Upper lobe of left lung (tissue), 6 donors: ENCODE measurements at regions not wholly inside any gene's neighbourhood (a gene's known extent, or its start where the extent isn't known, plus 50 kb on each side); places are given as distances from the start of the nearest gene placed in this dataset.

Experiments used
- ATAC-seq, 2 donors: fragments of 200-7000 bp; cut with Tn5 transposase; one replicate each; pipeline ENCODE4 v1.9.1; 2022; ENCODE audit warnings: mild to moderate bottlenecking in 2 of 2, moderate library complexity in 2 of 2; ENCODE audit not compliant: low FRiP score in 2 of 2
- DNase-seq, 2 donors: peaks; one replicate each; pipeline ENCODE4 v3.0.0-alpha.2; 2019 to 2020
- H3K27ac ChIP-seq, 4 donors: fragments of 200-600 bp; sonication (generic); one replicate each; pipeline ENCODE4 v1.5.1; 2016 to 2019
- H3K27me3 ChIP-seq, 4 donors: fragments of 200-600 bp; sonication (generic); one replicate each; pipeline ENCODE4 v1.5.1; 2017 to 2019
- H3K36me3 ChIP-seq, 4 donors: fragments of 200-600 bp; sonication (generic); one replicate each; pipeline ENCODE4 v1.5.1; 2016 to 2019
- H3K4me1 ChIP-seq, 4 donors: fragments of 200-600 bp; sonication (generic); one replicate each; pipeline ENCODE4 v1.5.1; 2018 to 2019
- H3K4me3 ChIP-seq, 4 donors: fragments of 200-600 bp; sonication (generic); one replicate each; pipeline ENCODE4 v1.5.1; 2017 to 2019; ENCODE audit warnings: mild to moderate bottlenecking in 2 of 4, moderate library complexity in 1 of 4
- H3K9me3 ChIP-seq, 4 donors: fragments of 200-600 bp; sonication (generic); one replicate each; pipeline ENCODE4 v1.5.1; 2018 to 2019
- CTCF ChIP-seq, 6 experiments: fragments of 450-650 bp in 4 of 6; fragments of 200-600 bp in 2 of 6; sonication (generic) in 2 of 6; IDR thresholded peaks; one replicate each; pipeline ENCODE4 v1.5.1; 2016 to 2019; ENCODE audit warnings: antibody characterized with exemption in 6 of 6
- EP300 ChIP-seq, 4 donors: sonication (generic); formaldehyde crosslinking; IDR thresholded peaks; one replicate each; pipeline ENCODE4 v1.5.1; 2017; ENCODE audit warnings: antibody characterized with exemption in 4 of 4, control low read depth in 2 of 4
- POLR2A ChIP-seq, 4 donors: fragments of 450-650 bp; IDR thresholded peaks; one replicate each; pipeline ENCODE4 v1.5.1; 2016 to 2017; ENCODE audit warnings: antibody characterized with exemption in 4 of 4, mild to moderate bottlenecking in 2 of 4
- POLR2AphosphoS5 ChIP-seq, 2 donors: sonication (generic); formaldehyde crosslinking; IDR thresholded peaks; one replicate each; pipeline ENCODE4 v1.5.1; 2017; ENCODE audit warnings: antibody characterized with exemption in 2 of 2
- WGBS, 2 donors: methylation state at CpG; one replicate each; pipeline ENCODE4 v1.1.5; 2017 to 2018; 5-methylcytosine and 5-hydroxymethylcytosine counted together
- donor health status: DM: no; HTN: no; CAD: no; lungs with moderate emphysema.
- donor health status: DM: no; HTN: yes; CAD: no; lungs with severe emphysema.

GRCh38 chr1:118504867-118505266, 319.8 kb upstream of the SPAG17 start:
- Histone ChIP-seq H3K36me3 (no peaks in the 10 kb centered on the region), H3K27me3 (no peaks in the 10 kb centered on the region), H3K27ac (no peak overlapping the region), H3K4me3 (no peak overlapping the region), H3K4me1 (peaks cover 3 to 10% (median 7%) of the 10 kb centered on the region in 4 donors), H3K9me3 (no peaks in the 10 kb centered on the region)
- DNase-seq (peak in 1 of 2 donors; percentile 22), ATAC-seq (no peak)
- 29% methylated on average over 4 of the region's 4 CpGs for WGBS, 2 donors
- TF ChIP-seq POLR2AphosphoS5 (IDR thresholded peaks at IDR 0.05): no peak
- TF ChIP-seq EP300 (IDR thresholded peaks at IDR 0.05): no peak
- TF ChIP-seq CTCF (IDR thresholded peaks at IDR 0.05): no peak
- TF ChIP-seq POLR2A (IDR thresholded peaks at IDR 0.05): no peak

GRCh38 chr1:118504221-118504644, 319.2 kb upstream of the SPAG17 start:
- no peak overlapping the region for H3K4me3 ChIP-seq
- TF ChIP-seq EP300 (IDR thresholded peaks at IDR 0.05): no peak
- TF ChIP-seq POLR2A (IDR thresholded peaks at IDR 0.05): no peak
- TF ChIP-seq POLR2AphosphoS5 (IDR thresholded peaks at IDR 0.05): no peak
- TF ChIP-seq CTCF (IDR thresholded peaks at IDR 0.05): no peak
- 0% methylated on average over 2 of the region's 2 CpGs for WGBS, 2 donors
- ATAC-seq (peak in 1 of 2 donors; percentile 65), DNase-seq (peak in 1 of 2 donors; percentile 53)
- no peaks in the 10 kb centered on the region for H3K27me3 ChIP-seq
- H3K4me1 ChIP-seq: peaks cover 3 to 10% (median 7%) of the 10 kb centered on the region in 4 donors
- no peaks in the 10 kb centered on the region for H3K9me3 ChIP-seq
- H3K36me3 ChIP-seq: no peaks in the 10 kb centered on the region
- H3K27ac ChIP-seq: no peak overlapping the region

- no peak overlapping the region for H3K27ac ChIP-seq
- H3K4me1 ChIP-seq: peaks cover 3 to 10% (median 7%) of the 10 kb centered on the region in 4 donors
- no peaks in the 10 kb centered on the region for H3K36me3 ChIP-seq
- H3K9me3 ChIP-seq: no peaks in the 10 kb centered on the region
- no peak overlapping the region for H3K4me3 ChIP-seq
- TF ChIP-seq EP300 (IDR thresholded peaks at IDR 0.05): no peak
- no peak for TF ChIP-seq POLR2A (IDR thresholded peaks at IDR 0.05)
- no peak for TF ChIP-seq CTCF (IDR thresholded peaks at IDR 0.05)
- TF ChIP-seq POLR2AphosphoS5 (IDR thresholded peaks at IDR 0.05): no peak
- no peak for ATAC-seq
- DNase-seq: no peak
- H3K27me3 ChIP-seq: no peaks in the 10 kb centered on the region
These were observed 318.7 kb upstream of the SPAG17 start for GRCh38 chr1:118503752-118504151.

- no peaks in the 10 kb centered on the region for H3K4me1 ChIP-seq
- no peaks in the 10 kb centered on the region for H3K27me3 ChIP-seq
- DNase-seq (peak in 1 of 2 donors; percentile 36), ATAC-seq (no peak)
- no peak overlapping the region for H3K27ac ChIP-seq
- 77 to 86% methylated on average over 1 of the region's 1 CpG for WGBS, 2 donors
- no peak overlapping the region for H3K4me3 ChIP-seq
- no peaks in the 10 kb centered on the region for H3K36me3 ChIP-seq
- no peaks in the 10 kb centered on the region for H3K9me3 ChIP-seq
- TF ChIP-seq POLR2AphosphoS5 (IDR thresholded peaks at IDR 0.05) (no peak), EP300 (IDR thresholded peaks at IDR 0.05) (no peak), POLR2A (IDR thresholded peaks at IDR 0.05) (no peak), CTCF (IDR thresholded peaks at IDR 0.05) (no peak)
These were observed 310.0 kb upstream of the SPAG17 start for GRCh38 chr1:118494998-118495397.

- no peak overlapping the region for H3K4me3 ChIP-seq
- no peak overlapping the region for H3K27ac ChIP-seq
- TF ChIP-seq EP300 (IDR thresholded peaks at IDR 0.05) (no peak), POLR2A (IDR thresholded peaks at IDR 0.05) (no peak), CTCF (IDR thresholded peaks at IDR 0.05) (no peak), POLR2AphosphoS5 (IDR thresholded peaks at IDR 0.05) (no peak)
- H3K4me1 ChIP-seq: no peaks in the 10 kb centered on the region
- ATAC-seq: no peak
- no peaks in the 10 kb centered on the region for H3K27me3 ChIP-seq
- DNase-seq: no peak
- no peaks in the 10 kb centered on the region for H3K9me3 ChIP-seq
- no peaks in the 10 kb centered on the region for H3K36me3 ChIP-seq
- 73 to 82% methylated on average over 3 of the region's 3 CpGs for WGBS, 2 donors
These were observed 303.8 kb upstream of the SPAG17 start for GRCh38 chr1:118488787-118489186.
